GM18498 (cell line): ENCODE measurements at regions not wholly inside any gene's neighbourhood (a gene's known extent, or its start where the extent isn't known, plus 50 kb on each side); places are given as distances from the start of the nearest gene placed in this dataset.
"Not testable (repeated sequence)": the region's sequence is repeated elsewhere in the genome, so short reads cannot be mapped to it uniquely, and the experiment has no call there.

ENCODE experiments used
- ATAC-seq: cut with Tn5 transposase; IDR thresholded peaks from one replicate; pipeline ENCODE4 v1.9.1; 2021; ENCODE audit warnings: mild to moderate bottlenecking, moderate library complexity; ENCODE audit not compliant: unreplicated experiment

GRCh38 chr14:36418937-36419336, 98.5 kb upstream of the MBIP start:
- no peak for ATAC-seq

GRCh38 chr14:36411951-36412350, 91.5 kb upstream of the MBIP start:
- not testable (repeated sequence) for ATAC-seq

GRCh38 chr14:36408388-36408787, 88.0 kb upstream of the MBIP start:
- no peak for ATAC-seq

GRCh38 chr14:36405589-36406274, 85.3 kb upstream of the MBIP start:
- ATAC-seq = no peak

DNA sequence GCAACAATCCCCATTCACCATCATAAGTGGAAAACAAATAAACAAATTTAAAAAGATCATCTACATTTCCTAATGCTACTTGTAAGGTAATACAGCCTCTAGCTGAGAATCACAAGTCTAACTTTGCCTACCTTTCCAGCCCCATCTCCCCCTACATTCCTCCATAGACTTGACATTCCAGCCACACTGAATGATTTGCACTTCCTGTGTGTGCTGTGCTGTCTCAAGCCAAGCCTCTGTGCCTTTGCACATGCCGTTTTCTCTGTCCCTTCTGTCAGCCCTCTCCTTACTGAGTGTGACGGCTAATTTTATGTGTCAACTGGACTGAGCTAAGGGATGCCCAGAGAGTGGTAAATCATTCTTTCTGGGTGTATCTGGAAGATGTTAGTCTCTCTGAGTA, 82.4 kb upstream of the MBIP start:
- no peak for ATAC-seq

- ATAC-seq = no peak
These were observed 78.2 kb upstream of the MBIP start for GRCh38 chr14:36398463-36399291.

DNA sequence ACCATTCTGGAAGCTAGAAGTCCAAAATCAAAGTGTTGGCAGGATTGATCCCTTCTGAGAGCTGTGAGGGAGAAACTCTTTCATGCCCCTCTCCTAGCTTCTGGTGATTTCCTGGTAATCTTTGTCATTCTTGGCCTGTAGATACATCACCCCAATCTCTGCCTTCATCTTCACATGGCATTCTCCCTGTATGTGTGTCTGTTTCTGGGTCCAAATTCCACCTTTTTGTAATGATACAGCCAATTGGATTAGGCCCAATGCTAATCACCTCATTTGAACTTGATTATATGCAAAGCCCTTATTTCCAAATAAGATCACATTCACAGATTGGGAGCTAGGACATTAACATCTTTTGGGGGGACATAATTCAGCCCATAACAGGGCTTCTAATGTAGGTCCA, 76.9 kb upstream of the MBIP start:
- no peak for ATAC-seq

- ATAC-seq = no peak
These were observed 76.4 kb upstream of the MBIP start for GRCh38 chr14:36396798-36397197.

GRCh38 chr14:36394593-36394992, 74.2 kb upstream of the MBIP start:
- no peak for ATAC-seq

- no peak for ATAC-seq
These were observed 70.3 kb upstream of the MBIP start for GRCh38 chr14:36390718-36391117.

DNA sequence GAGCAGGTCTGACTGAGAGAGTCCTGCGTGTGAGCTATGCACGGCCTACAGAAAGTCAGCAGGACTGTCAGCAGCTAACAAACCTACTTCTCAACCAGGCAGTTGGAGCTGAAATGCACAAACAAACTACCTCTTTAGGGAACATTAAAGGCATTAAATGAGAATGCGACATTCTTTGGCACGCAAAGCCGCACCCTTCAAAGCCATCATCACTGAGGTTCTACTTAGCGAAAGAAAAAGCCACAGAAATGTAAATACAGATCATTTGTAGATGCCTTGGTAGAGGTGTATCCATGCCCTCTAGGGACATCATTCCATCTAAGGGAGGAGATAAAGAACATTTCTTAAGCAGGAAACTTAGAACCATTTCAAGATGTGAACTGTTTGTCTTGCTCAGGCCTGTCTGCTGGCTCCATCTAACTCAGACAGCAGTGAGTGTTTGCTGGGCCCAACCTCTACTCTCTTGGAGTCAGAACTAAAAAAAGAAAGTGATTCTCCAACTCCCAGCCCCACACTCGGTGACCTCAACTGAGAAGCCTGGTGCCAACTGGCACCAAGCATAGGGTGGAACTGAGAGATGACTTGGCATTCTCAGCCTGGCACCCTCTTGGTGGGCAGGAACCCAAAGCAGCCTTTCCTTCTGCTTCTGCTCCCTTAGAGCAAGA, 63.5 kb upstream of the MBIP start:
- no peak for ATAC-seq

GRCh38 chr14:36373982-36374673, 53.7 kb upstream of the MBIP start:
- ATAC-seq = peak; percentile 97
